ENCODE measurements at regions not wholly inside any gene's neighbourhood (a gene's known extent, or its start where the extent isn't known, plus 50 kb on each side); places are given as distances from the start of the nearest gene placed in this dataset.

GRCh38 chr4:152112190-152112589, 351.4 kb upstream of the GATB start:
- DNase-seq (ENCODE audit: low spot score) = no peak

- DNase-seq (ENCODE audit: low spot score) = no peak
These were observed 350.0 kb upstream of the GATB start for GRCh38 chr4:152110780-152111179.

GRCh38 chr4:152109531-152110509, 349.0 kb upstream of the GATB start:
- no peak for DNase-seq (ENCODE audit: low spot score)

- no peak for DNase-seq (ENCODE audit: low spot score)
These were observed 347.1 kb upstream of the GATB start for GRCh38 chr4:152107736-152108500.

- no peak for DNase-seq (ENCODE audit: low spot score)
These were observed 346.0 kb upstream of the GATB start for GRCh38 chr4:152106781-152107321.

GRCh38 chr4:152106113-152106763, 345.4 kb upstream of the GATB start:
- DNase-seq (ENCODE audit: low spot score) = no peak

GRCh38 chr4:152104901-152105357, 344.1 kb upstream of the GATB start:
- no peak for DNase-seq (ENCODE audit: low spot score)

- DNase-seq (ENCODE audit: low spot score) = no peak
These were observed 343.5 kb upstream of the GATB start for GRCh38 chr4:152104356-152104755.

- no peak for DNase-seq (ENCODE audit: low spot score)
These were observed 342.5 kb upstream of the GATB start for GRCh38 chr4:152103181-152103901.

- DNase-seq (ENCODE audit: low spot score) = no peak
These were observed 341.7 kb upstream of the GATB start for GRCh38 chr4:152102436-152103000.

GRCh38 chr4:152101556-152102435, 341.0 kb upstream of the GATB start:
- no peak for DNase-seq (ENCODE audit: low spot score)

GRCh38 chr4:152100379-152101201, 339.8 kb upstream of the GATB start:
- DNase-seq (ENCODE audit: low spot score) = peak; percentile 79

GRCh38 chr4:152099981-152100378, 339.2 kb upstream of the GATB start:
- no peak for DNase-seq (ENCODE audit: low spot score)

GRCh38 chr4:152099555-152099954, 338.7 kb upstream of the GATB start:
- DNase-seq (ENCODE audit: low spot score) = no peak

- DNase-seq (ENCODE audit: low spot score) = no peak
These were observed 338.2 kb upstream of the GATB start for GRCh38 chr4:152099061-152099425.

GRCh38 chr4:152098365-152099060, 337.7 kb upstream of the GATB start:
- no peak for DNase-seq (ENCODE audit: low spot score)

GRCh38 chr4:152097371-152097770, 336.6 kb upstream of the GATB start:
- DNase-seq (ENCODE audit: low spot score) = no peak

- no peak for DNase-seq (ENCODE audit: low spot score)
These were observed 334.9 kb upstream of the GATB start for GRCh38 chr4:152095701-152096070.

Data from activated CD4-positive, alpha-beta T cell treated with anti-CD3 and anti-CD28 coated beads, Interleukin-2, Interleukin-4, amounts not matched to agents 100 ng/mL and 50 ng/mL, durations not matched to agents 16 hours and 8 hours (primary cell).